HG02870 (cell line): ENCODE measurements at regions not wholly inside any gene's neighbourhood (a gene's known extent, or its start where the extent isn't known, plus 50 kb on each side); places are given as distances from the start of the nearest gene placed in this dataset.
"Not testable (repeated sequence)": the region's sequence is repeated elsewhere in the genome, so short reads cannot be mapped to it uniquely, and the experiment has no call there.

Experiments
- ATAC-seq: cut with Tn5 transposase; IDR thresholded peaks from one replicate; pipeline ENCODE4 v1.9.1; 2021; ENCODE audit warnings: mild to moderate bottlenecking, moderate library complexity; ENCODE audit not compliant: unreplicated experiment

- ATAC-seq: no peak
Measured at GRCh38 chr3:18988614-18989229, 159.6 kb upstream of the KCNH8 start.

GRCh38 chr3:18987862-18988447 lies 160.4 kb upstream of the KCNH8 start:
- no peak for ATAC-seq

- ATAC-seq: no peak
Measured at GRCh38 chr3:18987070-18987469, 161.2 kb upstream of the KCNH8 start.

- no peak for ATAC-seq
Measured at GRCh38 chr3:18982920-18983319, 165.4 kb upstream of the KCNH8 start.

- ATAC-seq: not testable (repeated sequence)
Measured at GRCh38 chr3:18976102-18976501, 172.2 kb upstream of the KCNH8 start.

- ATAC-seq: no peak
Measured at GRCh38 chr3:18968120-18968519, 180.2 kb upstream of the KCNH8 start.

GRCh38 chr3:18965781-18966180 lies 182.5 kb upstream of the KCNH8 start:
- ATAC-seq: no peak

GRCh38 chr3:18964640-18965039 lies 183.7 kb upstream of the KCNH8 start:
- no peak for ATAC-seq

GRCh38 chr3:18951333-18951732 lies 197.0 kb upstream of the KCNH8 start:
- no peak for ATAC-seq

- no peak for ATAC-seq
Measured at GRCh38 chr3:18946524-18946923, 201.8 kb upstream of the KCNH8 start.

- ATAC-seq: peak; percentile 88
Measured at GRCh38 chr3:18937574-18937973, 210.7 kb upstream of the KCNH8 start.

- no peak for ATAC-seq
Measured at GRCh38 chr3:18919158-18919557, 229.2 kb upstream of the KCNH8 start.

- ATAC-seq: no peak
Measured at GRCh38 chr3:18917923-18918322, 230.4 kb upstream of the KCNH8 start.

GRCh38 chr3:18902081-18902793 lies 246.1 kb upstream of the KCNH8 start:
- no peak for ATAC-seq

- ATAC-seq: no peak
Measured at GRCh38 chr3:18901571-18901970, 246.7 kb upstream of the KCNH8 start.

- ATAC-seq: peak; percentile 90
Measured at GRCh38 chr3:18900994-18901393, 247.3 kb upstream of the KCNH8 start.

- no peak for ATAC-seq
Measured at GRCh38 chr3:18898911-18899310, 249.4 kb upstream of the KCNH8 start.

GRCh38 chr3:18892756-18893155 lies 255.6 kb upstream of the KCNH8 start:
- no peak for ATAC-seq

GRCh38 chr3:18892047-18892446 lies 256.3 kb upstream of the KCNH8 start:
- no peak for ATAC-seq

GRCh38 chr3:18891641-18892040 lies 256.7 kb upstream of the KCNH8 start:
- ATAC-seq: no peak

GRCh38 chr3:18890449-18890848 lies 257.9 kb upstream of the KCNH8 start:
- ATAC-seq: no peak

GRCh38 chr3:18888819-18889218 lies 259.5 kb upstream of the KCNH8 start:
- no peak for ATAC-seq
